ENCODE measurements at regions not wholly inside any gene's neighbourhood (a gene's known extent, or its start where the extent isn't known, plus 50 kb on each side); places are given as distances from the start of the nearest gene placed in this dataset.
"Not testable (repeated sequence)": the region's sequence is repeated elsewhere in the genome, so short reads cannot be mapped to it uniquely, and the experiment has no call there.

GRCh38 chr6:9126878-9127560 is 691.7 kb upstream of the SLC35B3 start:
- Histone ChIP-seq H3K4me3 (ENCODE audit: low read length) (no peak overlapping the region), H3K9me3 (ENCODE audit: control insufficient read depth, low read depth, low read length) (no peaks in the 10 kb centered on the region), H3K9ac (ENCODE audit: low read length) (no peak overlapping the region), H3K4me1 (ENCODE audit: control insufficient read depth, low read depth, low read length) (no peaks in the 10 kb centered on the region), H3K27ac (ENCODE audit: low read length) (no peak overlapping the region), H3K36me3 (ENCODE audit: control insufficient read depth, low read depth, low read length) (no peaks in the 10 kb centered on the region), H3K27me3 (ENCODE audit: control insufficient read depth, insufficient read depth, low read length) (no peaks in the 10 kb centered on the region)

- not testable (repeated sequence) for H3K9ac ChIP-seq (ENCODE audit: low read length); H3K4me1 ChIP-seq (ENCODE audit: control insufficient read depth, low read depth, low read length); H3K27me3 ChIP-seq (ENCODE audit: control insufficient read depth, insufficient read depth, low read length); H3K36me3 ChIP-seq (ENCODE audit: control insufficient read depth, low read depth, low read length); H3K9me3 ChIP-seq (ENCODE audit: control insufficient read depth, low read depth, low read length); H3K4me3 ChIP-seq (ENCODE audit: low read length); H3K27ac ChIP-seq (ENCODE audit: low read length)
Measured at GRCh38 chr6:9126034-9126433, 690.7 kb upstream of the SLC35B3 start.

DNA sequence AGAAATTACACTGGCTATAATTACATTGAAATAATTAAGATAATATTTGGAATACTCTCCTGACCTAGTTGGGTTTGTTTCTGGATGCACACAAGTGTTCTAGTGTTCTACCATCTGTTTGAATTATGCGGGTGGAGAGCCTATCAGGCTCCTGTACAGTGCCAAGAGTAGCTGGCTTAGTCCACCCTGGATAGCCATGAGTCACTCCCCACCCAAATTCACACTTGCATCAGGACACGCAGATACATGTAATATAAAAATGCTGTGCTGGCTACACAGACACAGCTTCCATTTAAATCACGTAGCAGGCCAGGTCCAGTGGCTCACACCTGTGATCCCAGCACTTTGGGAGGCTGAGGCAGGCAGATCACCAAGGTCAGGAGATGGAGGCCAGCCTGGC is 686.2 kb upstream of the SLC35B3 start:
- Histone ChIP-seq H3K27me3 (ENCODE audit: control insufficient read depth, insufficient read depth, low read length) (no peaks in the 10 kb centered on the region), H3K9me3 (ENCODE audit: control insufficient read depth, low read depth, low read length) (no peaks in the 10 kb centered on the region), H3K4me3 (ENCODE audit: low read length) (no peak overlapping the region), H3K27ac (ENCODE audit: low read length) (no peak overlapping the region), H3K36me3 (ENCODE audit: control insufficient read depth, low read depth, low read length) (no peaks in the 10 kb centered on the region), H3K9ac (ENCODE audit: low read length) (no peak overlapping the region), H3K4me1 (ENCODE audit: control insufficient read depth, low read depth, low read length) (no peaks in the 10 kb centered on the region)

- Histone ChIP-seq H3K9me3 (ENCODE audit: control insufficient read depth, low read depth, low read length) (no peaks in the 10 kb centered on the region), H3K9ac (ENCODE audit: low read length) (no peak overlapping the region), H3K4me3 (ENCODE audit: low read length) (no peak overlapping the region), H3K36me3 (ENCODE audit: control insufficient read depth, low read depth, low read length) (no peaks in the 10 kb centered on the region), H3K27me3 (ENCODE audit: control insufficient read depth, insufficient read depth, low read length) (no peaks in the 10 kb centered on the region), H3K27ac (ENCODE audit: low read length) (no peak overlapping the region), H3K4me1 (ENCODE audit: control insufficient read depth, low read depth, low read length) (no peaks in the 10 kb centered on the region)
Measured at GRCh38 chr6:9116026-9116425, 680.7 kb upstream of the SLC35B3 start.

GRCh38 chr6:9112544-9112943 is 677.2 kb upstream of the SLC35B3 start:
- Histone ChIP-seq H3K4me3 (ENCODE audit: low read length) (no peak overlapping the region), H3K9ac (ENCODE audit: low read length) (no peak overlapping the region), H3K27ac (ENCODE audit: low read length) (no peak overlapping the region), H3K27me3 (ENCODE audit: control insufficient read depth, insufficient read depth, low read length) (no peaks in the 10 kb centered on the region), H3K36me3 (ENCODE audit: control insufficient read depth, low read depth, low read length) (no peaks in the 10 kb centered on the region), H3K9me3 (ENCODE audit: control insufficient read depth, low read depth, low read length) (no peaks in the 10 kb centered on the region), H3K4me1 (ENCODE audit: control insufficient read depth, low read depth, low read length) (no peaks in the 10 kb centered on the region)

DNA sequence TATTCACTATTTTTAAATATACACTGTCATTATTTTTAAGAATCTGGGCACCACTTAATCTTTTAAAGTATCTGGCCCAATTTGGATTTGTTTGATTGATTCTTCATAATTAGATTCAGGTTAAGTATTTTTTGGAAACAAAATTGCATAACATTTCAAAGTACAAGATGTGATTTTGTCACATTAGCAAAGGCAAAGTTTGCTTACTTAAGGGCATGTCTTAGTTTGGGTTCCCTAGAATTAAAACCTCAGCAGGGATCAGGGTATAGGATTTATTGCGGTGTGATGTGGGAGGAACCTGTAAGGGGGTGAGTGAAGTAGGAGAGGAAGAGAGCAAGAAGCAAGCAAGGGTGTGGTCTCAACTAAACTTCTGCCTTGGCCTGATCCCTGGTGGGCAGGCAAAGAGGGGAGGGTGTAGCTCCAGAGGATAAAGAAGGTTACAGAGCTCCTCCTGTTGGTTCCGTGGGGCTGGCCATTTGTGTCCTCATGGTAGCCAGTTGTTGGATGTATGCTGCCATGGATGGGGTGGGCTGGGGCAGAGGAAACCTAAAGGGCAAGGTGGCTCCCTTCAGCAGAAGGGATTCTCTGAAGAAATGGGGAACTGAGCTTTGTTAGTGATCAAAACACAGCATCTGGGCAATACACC is 668.7 kb upstream of the SLC35B3 start:
- Histone ChIP-seq H3K27me3 (ENCODE audit: control insufficient read depth, insufficient read depth, low read length) (no peaks in the 10 kb centered on the region), H3K4me3 (ENCODE audit: low read length) (no peak overlapping the region), H3K4me1 (ENCODE audit: control insufficient read depth, low read depth, low read length) (no peaks in the 10 kb centered on the region), H3K9me3 (ENCODE audit: control insufficient read depth, low read depth, low read length) (no peaks in the 10 kb centered on the region), H3K36me3 (ENCODE audit: control insufficient read depth, low read depth, low read length) (no peaks in the 10 kb centered on the region), H3K27ac (ENCODE audit: low read length) (no peak overlapping the region), H3K9ac (ENCODE audit: low read length) (no peak overlapping the region)

GRCh38 chr6:9101920-9102319 is 666.6 kb upstream of the SLC35B3 start:
- no peak overlapping the region for H3K27ac ChIP-seq (ENCODE audit: low read length)
- H3K4me1 ChIP-seq (ENCODE audit: control insufficient read depth, low read depth, low read length) = no peaks in the 10 kb centered on the region
- no peaks in the 10 kb centered on the region for H3K27me3 ChIP-seq (ENCODE audit: control insufficient read depth, insufficient read depth, low read length)
- no peak overlapping the region for H3K4me3 ChIP-seq (ENCODE audit: low read length)
- H3K9ac ChIP-seq (ENCODE audit: low read length) = no peak overlapping the region
- H3K36me3 ChIP-seq (ENCODE audit: control insufficient read depth, low read depth, low read length) = no peaks in the 10 kb centered on the region
- H3K9me3 ChIP-seq (ENCODE audit: control insufficient read depth, low read depth, low read length) = no peaks in the 10 kb centered on the region

GRCh38 chr6:9100869-9101580 is 665.7 kb upstream of the SLC35B3 start:
- no peaks in the 10 kb centered on the region for H3K9me3 ChIP-seq (ENCODE audit: control insufficient read depth, low read depth, low read length)
- H3K36me3 ChIP-seq (ENCODE audit: control insufficient read depth, low read depth, low read length) = no peaks in the 10 kb centered on the region
- no peak overlapping the region for H3K4me3 ChIP-seq (ENCODE audit: low read length)
- no peaks in the 10 kb centered on the region for H3K4me1 ChIP-seq (ENCODE audit: control insufficient read depth, low read depth, low read length)
- no peak overlapping the region for H3K27ac ChIP-seq (ENCODE audit: low read length)
- no peak overlapping the region for H3K9ac ChIP-seq (ENCODE audit: low read length)
- no peaks in the 10 kb centered on the region for H3K27me3 ChIP-seq (ENCODE audit: control insufficient read depth, insufficient read depth, low read length)

- no peaks in the 10 kb centered on the region for H3K36me3 ChIP-seq (ENCODE audit: control insufficient read depth, low read depth, low read length)
- no peaks in the 10 kb centered on the region for H3K9me3 ChIP-seq (ENCODE audit: control insufficient read depth, low read depth, low read length)
- no peaks in the 10 kb centered on the region for H3K4me1 ChIP-seq (ENCODE audit: control insufficient read depth, low read depth, low read length)
- no peak overlapping the region for H3K27ac ChIP-seq (ENCODE audit: low read length)
- H3K27me3 ChIP-seq (ENCODE audit: control insufficient read depth, insufficient read depth, low read length) = no peaks in the 10 kb centered on the region
- no peak overlapping the region for H3K4me3 ChIP-seq (ENCODE audit: low read length)
- no peak overlapping the region for H3K9ac ChIP-seq (ENCODE audit: low read length)
Measured at GRCh38 chr6:9095729-9096128, 660.4 kb upstream of the SLC35B3 start.

DNA sequence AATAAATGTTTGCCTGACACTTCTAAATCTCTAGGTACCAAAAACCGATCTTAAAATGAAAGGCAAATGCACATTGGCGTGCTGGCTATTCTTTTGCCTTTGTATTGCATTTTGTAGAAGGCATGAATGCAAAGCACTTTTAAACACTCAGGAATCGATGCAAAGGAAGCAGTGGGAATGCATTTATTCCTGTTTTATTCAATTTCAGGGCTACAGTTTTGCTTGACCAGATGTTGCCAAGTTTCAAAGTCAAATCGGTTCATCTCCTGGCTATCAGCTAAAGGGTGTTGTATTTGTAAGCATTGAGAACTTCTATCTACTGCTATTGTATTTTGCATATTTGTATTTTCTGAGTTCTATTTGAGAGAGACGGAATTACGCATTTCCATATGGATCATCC is 659.8 kb upstream of the SLC35B3 start:
- no peak overlapping the region for H3K4me3 ChIP-seq (ENCODE audit: low read length)
- H3K36me3 ChIP-seq (ENCODE audit: control insufficient read depth, low read depth, low read length) = no peaks in the 10 kb centered on the region
- no peaks in the 10 kb centered on the region for H3K4me1 ChIP-seq (ENCODE audit: control insufficient read depth, low read depth, low read length)
- H3K27me3 ChIP-seq (ENCODE audit: control insufficient read depth, insufficient read depth, low read length) = no peaks in the 10 kb centered on the region
- no peak overlapping the region for H3K9ac ChIP-seq (ENCODE audit: low read length)
- H3K9me3 ChIP-seq (ENCODE audit: control insufficient read depth, low read depth, low read length) = no peaks in the 10 kb centered on the region
- H3K27ac ChIP-seq (ENCODE audit: low read length) = no peak overlapping the region

GRCh38 chr6:9089724-9090123 is 654.4 kb upstream of the SLC35B3 start:
- no peaks in the 10 kb centered on the region for H3K27me3 ChIP-seq (ENCODE audit: control insufficient read depth, insufficient read depth, low read length)
- no peak overlapping the region for H3K9ac ChIP-seq (ENCODE audit: low read length)
- H3K9me3 ChIP-seq (ENCODE audit: control insufficient read depth, low read depth, low read length) = no peaks in the 10 kb centered on the region
- no peak overlapping the region for H3K4me3 ChIP-seq (ENCODE audit: low read length)
- peaks cover 12% of the 10 kb centered on the region for H3K4me1 ChIP-seq (ENCODE audit: control insufficient read depth, low read depth, low read length)
- no peak overlapping the region for H3K27ac ChIP-seq (ENCODE audit: low read length)
- H3K36me3 ChIP-seq (ENCODE audit: control insufficient read depth, low read depth, low read length) = no peaks in the 10 kb centered on the region

DNA sequence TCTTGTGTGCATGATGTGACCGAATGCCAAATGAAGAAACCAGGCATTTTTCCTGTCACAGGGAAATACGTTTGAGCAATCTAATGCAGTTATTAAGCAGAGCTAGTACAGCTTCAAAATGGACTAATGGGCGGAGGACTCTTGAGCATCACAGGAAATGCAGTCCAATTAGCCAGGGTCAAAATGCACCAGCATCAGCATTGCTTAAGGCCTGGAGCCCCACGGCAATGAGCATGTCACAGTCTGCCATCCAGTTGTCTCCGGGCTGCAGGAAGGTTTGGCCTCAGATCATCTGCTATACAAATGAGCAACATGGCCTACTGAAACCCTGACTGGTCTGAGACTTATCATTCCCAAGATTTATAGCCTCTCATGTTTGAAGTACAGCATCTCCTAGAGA is 652.1 kb upstream of the SLC35B3 start:
- Histone ChIP-seq H3K27ac (ENCODE audit: low read length) (no peak overlapping the region), H3K4me3 (ENCODE audit: low read length) (no peak overlapping the region), H3K36me3 (ENCODE audit: control insufficient read depth, low read depth, low read length) (no peaks in the 10 kb centered on the region), H3K4me1 (ENCODE audit: control insufficient read depth, low read depth, low read length) (peaks cover 12% of the 10 kb centered on the region), H3K27me3 (ENCODE audit: control insufficient read depth, insufficient read depth, low read length) (no peaks in the 10 kb centered on the region), H3K9me3 (ENCODE audit: control insufficient read depth, low read depth, low read length) (no peaks in the 10 kb centered on the region), H3K9ac (ENCODE audit: low read length) (no peak overlapping the region)

All from iPS-18a (cell line).